ENCODE measurements at regions not wholly inside any gene's neighbourhood (a gene's known extent, or its start where the extent isn't known, plus 50 kb on each side); places are given as distances from the start of the nearest gene placed in this dataset.
"Not testable (repeated sequence)": the region's sequence is repeated elsewhere in the genome, so short reads cannot be mapped to it uniquely, and the experiment has no call there.

DNA sequence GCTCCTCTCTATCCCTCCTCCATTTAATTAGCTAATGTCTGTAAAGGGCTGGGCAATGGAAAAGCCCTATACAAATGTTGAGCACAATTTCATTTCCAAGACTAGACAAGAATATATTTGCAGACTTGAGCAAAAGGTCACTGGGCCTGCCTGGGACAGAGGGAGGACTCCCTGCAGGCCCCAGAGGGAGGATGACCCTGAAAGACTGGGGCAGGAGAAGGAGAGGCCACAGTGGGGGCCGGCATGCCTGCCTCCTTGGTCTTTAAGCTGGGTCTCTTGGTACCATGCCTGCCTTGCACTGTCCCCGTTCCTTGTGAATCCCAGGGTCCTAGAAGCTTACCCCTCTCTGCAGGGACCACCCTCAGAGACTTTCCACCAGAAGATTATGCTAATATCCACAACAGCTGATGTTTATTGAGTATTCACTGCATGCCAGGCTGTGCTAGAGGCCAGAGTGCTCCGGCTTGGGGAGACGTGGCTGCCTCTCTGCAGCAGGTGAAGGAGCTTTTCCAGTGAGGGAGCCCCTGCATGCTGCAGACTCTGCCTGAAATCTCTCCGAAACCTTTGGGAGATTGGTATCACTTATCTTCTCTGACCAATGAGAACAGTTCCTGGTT, 72.7 kb upstream of the HSPA9 start:
- DNase-seq (ENCODE audit: low spot score): no peak

DNA sequence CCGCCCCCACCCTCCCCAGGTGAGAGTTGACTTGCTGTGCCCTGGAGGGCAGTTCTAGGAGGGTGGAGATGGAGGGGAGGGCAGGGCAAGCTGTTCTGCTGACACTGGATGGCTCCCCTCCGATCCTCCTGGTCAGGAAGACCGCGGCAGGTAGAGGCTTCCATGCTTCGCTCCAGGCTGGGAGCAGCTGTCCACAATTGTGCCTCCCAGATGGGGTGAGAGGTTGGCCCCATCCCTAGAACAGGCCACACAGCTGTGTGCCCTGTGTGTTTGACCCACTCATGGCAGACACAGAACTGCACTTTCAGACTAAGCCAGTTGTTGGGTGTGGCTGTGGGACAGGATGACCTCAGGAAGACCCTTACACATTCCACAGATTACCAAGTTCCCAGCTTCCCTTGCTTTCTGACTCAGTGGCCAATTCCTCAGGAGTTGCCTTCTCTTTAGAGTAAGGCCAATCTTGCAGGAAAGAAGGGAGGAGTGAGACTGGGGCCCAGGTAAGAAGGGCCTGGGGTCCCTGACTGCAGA, 72.1 kb upstream of the HSPA9 start:
- DNase-seq (ENCODE audit: low spot score): no peak

DNA sequence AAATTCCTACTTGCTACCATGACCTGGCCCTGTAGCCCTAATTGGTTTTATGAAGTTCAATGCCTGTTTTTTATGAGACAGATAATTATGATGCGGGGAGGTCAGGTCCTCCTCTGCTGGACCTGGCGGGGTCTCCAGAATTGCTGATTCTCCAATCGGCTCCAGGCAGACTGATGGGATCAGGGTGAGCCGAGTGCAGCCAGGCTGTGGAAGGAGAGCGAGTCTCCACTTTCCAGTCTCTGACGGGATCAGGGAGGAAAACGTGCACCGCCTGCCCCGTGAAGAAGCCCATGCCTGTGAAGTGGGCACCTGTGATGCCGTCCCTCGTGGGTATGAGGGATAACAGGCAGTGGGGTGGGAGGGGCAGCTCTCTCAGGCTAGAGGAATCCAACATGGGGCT, 71.5 kb upstream of the HSPA9 start:
- DNase-seq (ENCODE audit: low spot score): no peak

DNA sequence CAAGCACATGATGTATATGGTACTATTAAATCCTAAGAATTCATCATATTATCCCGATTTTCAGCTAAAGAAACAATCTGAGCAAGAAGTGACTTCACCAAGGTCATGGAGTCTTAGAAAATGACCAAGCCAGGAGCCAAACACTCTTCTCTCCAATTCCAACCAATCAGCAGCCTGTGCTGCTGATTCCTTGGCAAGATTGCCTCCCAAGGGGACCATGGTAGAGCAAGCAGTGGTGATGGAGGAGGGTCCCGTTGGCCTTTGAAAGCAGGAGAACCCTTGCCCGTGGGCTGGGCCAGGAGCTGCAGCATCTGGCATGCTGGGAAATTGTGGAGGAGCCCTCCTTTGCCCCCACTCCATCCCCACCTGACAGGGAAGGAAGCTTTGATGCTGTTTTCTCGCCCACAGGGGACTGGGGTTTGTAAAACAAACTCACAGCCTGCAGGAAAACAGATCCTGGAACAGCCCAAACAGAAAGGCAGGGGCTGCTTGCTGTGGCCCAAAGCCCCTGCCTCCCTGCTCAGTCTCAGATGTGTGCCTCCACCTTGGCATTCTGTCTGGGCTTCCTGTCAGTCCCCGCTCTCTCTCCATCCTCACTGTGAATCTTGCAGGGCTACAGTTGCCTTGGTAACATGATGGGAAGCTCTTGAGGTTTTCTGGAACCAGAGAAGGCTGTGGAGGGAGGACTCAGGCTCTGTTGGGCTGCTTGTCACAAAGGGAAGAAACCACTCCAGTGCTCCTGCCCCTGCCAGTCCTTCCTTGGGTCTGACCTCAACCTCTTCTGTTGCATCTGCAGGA, 70.8 kb upstream of the HSPA9 start:
- DNase-seq (ENCODE audit: low spot score): no peak

DNA sequence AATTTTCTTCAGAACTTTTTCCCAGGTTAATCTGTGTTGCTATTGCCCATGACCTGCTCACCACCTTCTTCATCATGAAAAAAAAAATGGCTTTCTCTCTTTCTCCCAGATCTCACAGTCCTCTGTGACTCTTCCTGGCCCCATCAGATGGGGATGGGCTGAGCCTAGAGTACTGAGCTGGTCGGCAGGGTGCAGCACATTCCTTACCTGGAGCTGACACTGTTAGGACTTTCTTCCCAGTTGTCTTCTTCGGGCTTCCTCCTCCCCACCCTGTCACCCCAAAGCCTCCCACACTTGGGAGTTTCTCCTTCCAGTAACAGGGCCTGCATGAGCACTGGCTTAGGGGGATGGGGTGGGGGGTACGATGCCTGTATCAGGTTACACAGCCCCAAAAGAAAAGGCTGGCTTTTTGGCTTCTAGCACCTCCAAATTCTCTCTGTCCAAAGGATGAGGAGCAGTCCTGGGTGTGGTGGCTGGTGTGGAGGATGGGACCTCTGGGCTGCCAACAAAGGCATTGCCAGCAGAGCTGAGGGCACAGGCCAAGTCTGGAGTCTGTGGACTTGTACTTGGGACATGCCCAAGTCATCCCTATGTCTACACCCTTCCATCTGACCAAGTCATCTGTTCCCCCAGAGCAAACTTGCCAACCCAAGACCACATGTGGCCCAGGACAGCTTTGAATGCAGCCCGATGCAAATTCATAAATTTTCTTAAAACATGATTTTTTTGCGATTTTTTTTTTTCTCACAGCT, 68.0 kb upstream of the HSPA9 start:
- no peak for DNase-seq (ENCODE audit: low spot score)

DNA sequence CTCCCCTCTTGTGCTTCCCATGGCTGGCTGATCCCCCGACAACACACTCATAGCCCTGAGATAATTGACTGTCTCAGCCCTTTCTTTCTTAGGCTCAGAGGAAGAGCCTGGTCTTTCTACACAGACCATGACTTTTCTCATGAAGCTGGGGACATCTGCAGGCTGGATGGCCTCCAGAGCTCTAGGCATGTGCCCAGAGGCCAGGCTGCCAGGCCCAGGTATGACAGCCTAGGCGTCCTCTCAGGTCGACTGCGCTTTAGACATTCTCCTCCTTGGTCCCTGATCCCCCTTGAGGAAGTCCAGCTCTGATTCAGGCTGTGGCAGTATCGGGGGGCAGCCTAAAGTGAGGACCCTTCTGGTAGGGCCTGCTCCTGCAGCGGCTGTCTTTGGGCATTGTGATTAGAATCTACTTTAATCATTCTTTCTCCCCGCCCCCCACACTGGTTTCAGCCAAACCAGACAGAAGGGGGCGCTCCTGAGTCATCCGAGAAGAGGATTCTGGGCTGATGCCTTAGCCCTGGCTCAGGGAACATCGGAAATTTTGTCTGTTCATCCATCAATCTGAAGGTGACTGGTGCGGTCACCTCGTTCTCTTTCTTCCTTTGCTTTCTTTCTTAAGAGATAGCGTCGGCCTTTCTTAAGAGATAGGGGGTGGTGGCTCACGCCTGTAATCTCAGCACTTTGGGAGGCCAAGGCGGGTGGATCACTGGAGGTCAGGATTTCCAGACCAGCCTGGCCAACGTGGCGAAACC, 66.5 kb upstream of the HSPA9 start:
- DNase-seq (ENCODE audit: low spot score): peak; percentile 61

DNA sequence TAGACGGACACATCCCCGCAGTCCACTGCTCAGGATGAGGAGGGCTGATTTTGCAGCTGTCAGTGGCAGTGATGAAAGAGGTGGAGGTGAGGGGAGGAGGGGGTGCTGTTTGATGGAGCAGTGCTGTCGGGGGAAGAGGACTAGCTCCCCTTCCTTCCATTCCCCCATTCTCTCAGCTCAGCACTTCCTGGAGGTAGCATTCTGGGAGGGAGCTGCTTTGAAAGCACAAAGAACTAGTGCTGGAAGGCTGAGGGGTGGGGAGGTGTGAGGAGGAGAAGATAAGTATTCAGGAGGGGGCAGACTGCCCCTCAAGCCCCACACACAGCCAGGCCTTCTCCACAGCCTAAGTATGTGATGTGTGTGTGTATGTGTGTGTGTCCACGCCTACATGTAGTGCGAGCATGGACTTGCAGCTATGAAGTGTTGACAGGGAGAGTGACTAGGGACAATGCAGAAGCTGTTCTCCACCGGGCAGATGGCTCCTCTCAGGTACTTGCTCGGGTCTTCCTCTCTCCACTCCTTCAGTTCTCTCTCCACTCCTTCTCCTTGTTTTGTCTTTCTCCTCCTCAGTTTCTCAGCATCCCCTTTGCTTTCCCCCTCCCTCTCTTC, 65.5 kb upstream of the HSPA9 start:
- DNase-seq (ENCODE audit: low spot score): no peak

DNA sequence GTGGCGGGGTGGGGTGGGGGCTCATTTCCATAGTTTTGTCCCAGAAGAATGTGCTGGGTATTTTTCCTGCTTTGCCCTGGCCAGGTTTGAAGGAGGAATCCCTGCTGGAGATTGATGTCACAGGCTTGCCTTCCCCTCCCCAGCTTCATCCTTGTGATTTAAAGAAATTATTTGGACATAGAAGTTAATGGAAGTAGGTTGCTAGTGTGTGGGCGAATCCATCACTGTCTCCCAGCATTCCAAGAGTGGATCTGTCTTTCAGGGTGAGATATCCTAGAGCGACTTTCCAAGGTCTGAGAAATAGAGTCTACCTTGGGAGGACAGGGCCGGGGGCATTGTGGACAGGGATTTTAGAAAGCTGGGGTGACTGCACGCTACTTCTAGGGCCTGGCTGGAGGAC, 64.9 kb upstream of the HSPA9 start:
- DNase-seq (ENCODE audit: low spot score): no peak

DNA sequence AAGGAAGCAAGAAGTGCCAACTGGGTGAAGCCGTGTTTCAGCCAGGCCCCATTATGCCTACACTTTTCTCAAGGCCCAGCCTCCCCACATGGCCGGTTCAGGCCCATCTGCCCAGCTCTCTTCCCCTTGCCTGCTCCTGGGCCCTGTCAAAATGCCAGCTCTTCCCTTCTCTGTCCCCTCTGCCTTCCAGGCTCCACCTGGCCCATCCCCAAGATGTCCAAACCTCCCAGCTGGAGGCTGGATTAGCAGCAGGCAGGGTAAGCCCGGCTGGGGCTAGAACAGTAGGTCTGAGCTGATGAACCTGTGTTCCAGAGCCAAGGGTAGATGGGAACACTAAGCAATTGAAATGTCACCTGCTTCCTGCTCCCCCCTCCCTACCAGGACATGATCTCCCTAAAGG, 64.1 kb upstream of the HSPA9 start:
- no peak for DNase-seq (ENCODE audit: low spot score)

DNA sequence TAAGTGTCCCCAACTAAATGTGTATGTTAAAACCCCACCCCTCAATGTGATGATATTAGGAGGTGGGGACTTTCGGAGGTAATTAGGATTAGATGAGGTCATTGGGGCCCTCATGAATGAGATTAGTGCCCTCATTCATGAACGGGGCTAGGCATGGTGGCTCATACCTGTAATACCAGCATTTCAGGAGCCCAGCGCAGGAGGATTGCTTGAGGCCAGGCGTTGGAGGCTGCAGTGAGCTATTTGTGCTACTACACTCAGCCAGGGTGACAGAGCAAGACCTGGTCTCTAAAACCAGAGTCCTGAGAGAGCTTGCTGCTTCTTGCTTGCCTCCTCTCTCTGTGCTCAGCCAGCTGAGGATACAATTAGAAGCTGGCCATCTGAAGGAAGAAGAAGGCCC, 62.1 kb upstream of the HSPA9 start:
- no peak for DNase-seq (ENCODE audit: low spot score)

DNA sequence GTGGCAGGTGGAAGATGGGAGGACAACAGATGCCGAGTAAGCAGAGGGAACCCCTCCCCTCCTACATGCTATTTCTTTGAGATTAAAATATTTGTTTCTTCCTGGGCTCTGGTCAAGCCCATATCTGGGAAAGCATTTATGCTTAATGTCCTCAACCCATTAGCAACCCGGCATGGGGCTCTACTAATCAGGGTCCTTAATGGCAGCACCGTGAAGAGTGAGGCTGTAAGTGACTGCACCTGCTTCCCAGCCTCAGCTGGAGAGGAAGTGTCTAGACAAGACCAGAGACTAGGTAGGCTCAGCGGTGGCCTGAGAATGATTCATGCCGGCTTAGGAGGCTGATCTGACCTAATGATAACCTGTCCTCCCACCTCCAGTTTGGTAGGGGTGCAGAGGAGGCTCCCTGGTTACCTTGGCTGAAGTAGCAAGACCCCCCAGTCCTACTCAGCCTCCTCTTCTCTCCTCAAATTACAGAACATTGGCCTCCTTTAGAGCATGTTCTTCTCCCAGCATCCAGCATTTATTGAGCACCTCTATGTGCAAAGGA, 61.3 kb upstream of the HSPA9 start:
- DNase-seq (ENCODE audit: low spot score): no peak

DNA sequence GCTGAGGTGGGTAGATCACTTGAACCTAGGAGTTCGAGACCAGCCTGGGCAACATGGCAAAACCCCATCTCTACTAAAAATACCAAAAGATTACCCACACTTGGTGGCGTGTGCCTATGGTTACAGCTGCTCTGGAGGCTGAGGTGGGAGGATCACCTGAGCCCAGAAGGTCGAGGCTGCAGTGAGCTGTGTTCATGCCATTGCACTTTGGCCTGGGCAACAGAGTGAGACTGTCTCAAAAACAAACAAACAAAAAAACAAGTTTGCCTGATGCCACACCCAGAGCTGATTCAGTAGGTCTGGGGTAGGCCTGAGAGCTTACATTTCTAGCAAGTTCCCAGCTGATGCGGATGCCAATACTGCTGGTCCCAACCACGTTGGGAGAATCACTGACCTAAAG, 60.5 kb upstream of the HSPA9 start:
- no peak for DNase-seq (ENCODE audit: low spot score)

DNA sequence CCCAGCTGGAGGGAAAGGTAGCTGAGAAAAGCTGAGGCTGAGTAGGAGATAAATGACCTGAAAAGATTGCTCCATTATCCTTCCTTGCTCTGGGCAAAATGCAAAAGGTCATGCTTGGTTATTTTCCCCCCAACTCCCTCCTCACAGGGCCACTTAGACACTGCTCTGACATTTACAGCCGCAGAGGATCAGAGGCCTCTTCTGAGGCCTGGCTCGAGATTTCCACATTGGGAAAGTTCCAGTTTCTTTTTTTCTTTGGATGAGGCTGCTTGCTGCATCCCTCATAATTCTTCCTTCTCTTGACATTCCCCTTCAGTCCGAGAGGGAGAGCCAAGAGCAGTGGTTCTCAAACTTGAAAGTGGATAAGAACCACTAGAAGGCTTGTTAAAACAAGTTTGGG, 60.1 kb upstream of the HSPA9 start:
- no peak for DNase-seq (ENCODE audit: low spot score)

DNA sequence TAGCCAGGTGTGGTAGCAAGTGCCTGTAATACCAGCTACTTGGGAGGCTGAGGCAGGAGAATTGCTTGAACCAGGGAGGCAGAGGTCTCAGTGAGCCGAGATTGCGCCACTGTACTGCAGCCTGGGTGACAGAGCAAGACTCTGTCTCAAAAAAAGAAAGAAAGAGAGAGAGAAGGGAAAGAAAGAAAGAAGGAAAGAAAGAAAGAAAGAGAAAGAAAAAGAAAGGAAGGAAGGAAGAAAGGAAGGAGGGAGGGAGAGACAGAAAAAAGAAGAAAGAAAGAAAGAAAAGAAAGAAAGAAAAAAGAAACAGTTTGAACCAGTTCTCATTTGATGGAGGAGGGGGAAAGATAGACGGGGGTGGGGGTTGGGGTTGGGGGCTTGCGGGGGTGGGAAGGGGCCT, 59.6 kb upstream of the HSPA9 start:
- not testable (repeated sequence) for DNase-seq (ENCODE audit: low spot score)

DNA sequence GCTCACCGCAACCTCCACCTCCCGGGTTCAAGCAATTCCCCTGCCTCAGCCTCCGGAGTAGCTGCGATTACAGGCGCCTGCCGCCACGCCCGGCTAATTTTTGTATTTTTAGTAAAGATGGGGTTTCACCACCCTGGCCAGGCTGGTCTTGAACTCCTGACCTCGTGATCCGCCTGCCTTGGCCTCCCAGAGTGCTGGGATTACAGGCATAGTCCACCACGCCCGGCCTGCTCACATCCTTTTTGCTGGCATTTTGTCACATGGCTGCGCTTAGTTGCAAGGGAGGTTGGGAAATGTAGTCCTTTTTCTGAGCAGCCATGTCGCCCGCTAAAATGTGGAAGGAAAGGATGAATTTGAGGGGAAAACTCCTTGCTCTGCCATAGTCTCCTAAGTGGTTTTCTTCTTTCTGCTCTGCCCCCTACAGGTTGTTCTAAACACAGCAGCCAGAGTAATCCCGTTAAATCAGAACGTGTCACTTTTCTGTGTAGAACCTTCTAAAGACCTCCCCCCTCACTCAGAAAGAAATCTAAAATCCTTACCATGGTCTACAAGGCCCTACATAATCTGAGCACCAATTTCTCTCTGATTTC, 57.8 kb upstream of the HSPA9 start:
- peak; percentile 15 for DNase-seq (ENCODE audit: low spot score)

DNA sequence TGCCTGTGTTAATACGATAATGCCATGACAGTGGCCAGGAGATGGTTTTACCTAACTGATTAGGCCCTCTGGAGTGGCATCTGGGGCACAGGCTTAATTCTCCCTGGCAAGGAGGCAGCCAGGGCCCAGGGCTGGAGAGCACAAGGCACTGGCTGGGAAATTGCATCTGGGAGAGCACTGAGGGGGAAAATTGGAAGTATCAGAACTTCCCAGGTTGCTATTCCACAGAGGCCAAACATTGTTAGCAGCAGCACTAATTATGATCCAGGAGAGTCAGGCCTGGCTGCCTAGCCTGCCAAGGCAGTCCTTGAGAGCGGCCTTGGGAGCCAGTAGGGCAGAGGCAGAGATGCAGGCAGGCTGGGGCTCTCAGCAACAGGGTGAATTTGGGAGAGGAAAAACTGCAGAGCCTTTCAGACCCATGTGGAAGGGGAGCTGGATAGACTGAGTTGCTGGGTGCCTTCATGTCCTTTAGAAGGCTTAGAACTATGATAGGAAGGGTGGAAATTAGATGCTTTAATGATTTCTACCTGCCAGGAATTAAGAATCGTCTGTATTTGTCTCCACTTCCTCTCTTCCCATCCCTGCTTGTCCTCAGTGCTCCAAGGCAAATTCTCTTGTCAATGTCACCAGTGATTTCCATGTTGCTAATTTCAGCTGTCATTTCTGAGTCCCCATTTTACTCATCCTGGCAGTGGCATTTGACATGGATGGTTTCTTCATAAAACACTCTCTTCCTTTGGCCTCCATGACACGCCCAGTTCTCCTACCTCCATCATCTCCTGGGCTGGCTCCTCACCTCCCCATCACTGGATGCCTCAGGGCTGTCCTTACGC, 56.1 kb upstream of the HSPA9 start:
- DNase-seq (ENCODE audit: low spot score): no peak

DNA sequence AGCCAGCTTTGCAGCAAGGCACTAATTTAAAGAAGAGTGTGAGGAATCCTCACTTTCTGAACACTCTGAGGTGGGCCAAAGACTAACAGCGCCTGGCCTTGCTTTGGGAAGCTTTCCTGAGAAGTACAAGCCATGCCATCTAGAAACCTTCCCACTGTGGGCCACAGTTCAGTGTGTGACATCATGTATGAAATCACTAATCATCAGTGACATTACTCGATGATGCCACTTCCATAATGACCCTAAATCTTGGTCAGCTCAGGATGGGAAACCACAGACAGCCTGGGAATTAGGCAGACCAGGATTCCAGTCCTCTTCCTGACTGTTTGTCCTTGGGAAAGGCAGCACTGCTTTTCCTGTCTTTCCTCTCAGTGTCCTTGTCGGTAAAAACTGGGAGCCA, 54.2 kb upstream of the HSPA9 start:
- DNase-seq (ENCODE audit: low spot score): no peak

DNA sequence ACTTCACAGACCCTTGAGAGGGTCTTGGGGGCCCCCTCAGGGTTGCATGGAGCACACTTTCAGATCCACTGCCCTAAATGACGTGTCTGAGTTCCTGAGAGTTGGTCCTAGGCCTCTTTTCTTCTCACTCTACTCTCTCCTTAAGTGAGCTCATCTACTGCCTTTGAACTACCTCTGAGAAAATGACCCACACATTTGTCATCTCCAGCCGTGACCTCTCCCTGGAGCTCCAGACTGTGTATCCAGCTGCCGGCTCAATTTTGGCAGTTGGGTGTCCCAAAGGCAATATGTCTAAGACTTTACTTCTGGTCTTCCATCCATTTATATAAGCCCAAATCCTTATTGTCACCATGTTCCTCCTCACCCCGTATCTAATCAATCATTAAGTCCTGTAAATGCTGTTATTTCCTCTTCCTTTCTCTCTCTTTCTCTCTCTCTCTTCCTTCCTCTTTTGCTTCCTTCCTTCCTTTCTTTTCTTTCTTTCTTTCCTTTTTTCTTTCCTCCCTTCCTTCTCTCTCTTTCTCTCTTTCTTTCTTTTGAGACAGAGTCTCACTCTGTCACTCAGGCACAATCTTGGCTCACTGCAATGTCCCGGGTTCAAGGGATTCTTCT, 51.2 kb upstream of the HSPA9 start:
- no peak for DNase-seq (ENCODE audit: low spot score)

DNA sequence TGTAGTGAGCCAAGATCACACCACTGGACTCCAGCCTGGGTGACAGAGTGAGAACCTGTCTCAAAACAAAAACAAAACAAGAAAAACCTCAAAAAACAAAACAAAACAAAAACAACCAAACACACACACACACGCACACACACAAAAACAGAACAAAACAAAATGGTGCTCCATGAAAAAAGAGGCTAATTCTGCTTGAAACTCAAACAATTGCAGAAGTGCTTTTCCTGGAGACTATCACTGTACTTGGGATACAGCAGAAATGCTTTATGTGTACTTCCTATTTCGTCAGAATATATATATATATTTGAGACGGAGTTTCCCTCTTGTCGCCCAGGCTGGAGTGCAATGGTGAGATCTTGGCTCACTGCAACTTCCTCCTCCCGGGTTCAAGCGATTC, 49.9 kb upstream of the HSPA9 start:
- no peak for DNase-seq (ENCODE audit: low spot score)

All from CD4-positive, alpha-beta T cell treated with Interleukin-2 at 100 ng/mL for 4 hours (primary cell).